Activated T-cell treated with anti-CD3 and anti-CD28 coated beads, Interleukin-2, amount 50 U/mL, for 72 hours (primary cell): ENCODE measurements at regions not wholly inside any gene's neighbourhood (a gene's known extent, or its start where the extent isn't known, plus 50 kb on each side); places are given as distances from the start of the nearest gene placed in this dataset.

ENCODE experiments used
- ATAC-seq, 2 donors: fragments of 150-1000 bp; cut with Tn5 transposase; replicated peaks in 1 of 2; 2 replicates each; pipeline ENCODE4 v1.10.0; 2021; ENCODE audit warnings: moderate library complexity in 2 of 2, mild to moderate bottlenecking in 1 of 2
- DNase-seq, 2 donors: peaks; one replicate each; pipeline ENCODE4 v3.0.0; 2021 to 2022; ENCODE audit warnings: mixed read lengths in 1 of 2
- H3K27ac Mint-ChIP-seq: one replicate; pipeline ENCODE4 v1.8.0; 2022; ENCODE audit warnings: mild to moderate bottlenecking, moderate library complexity, mixed read lengths
- H3K27me3 Mint-ChIP-seq: one replicate; pipeline ENCODE4 v1.8.0; 2022; ENCODE audit warnings: low read depth, mixed read lengths
- H3K36me3 Mint-ChIP-seq, 2 donors: one replicate each; pipeline ENCODE4 v1.8.0; 2022; ENCODE audit warnings: mixed read lengths in 2 of 2, mild to moderate bottlenecking in 1 of 2; ENCODE audit not compliant: insufficient read depth in 2 of 2
- H3K4me1 Mint-ChIP-seq: one replicate; pipeline ENCODE4 v1.8.0; 2022; ENCODE audit warnings: low read depth, mixed read lengths
- H3K4me3 Mint-ChIP-seq, 2 donors: one replicate each; pipeline ENCODE4 v1.8.0; 2022; ENCODE audit warnings: mild to moderate bottlenecking in 2 of 2, mixed read lengths in 2 of 2, moderate library complexity in 2 of 2
- H3K9me3 Mint-ChIP-seq, 2 donors: one replicate each; pipeline ENCODE4 v1.8.0; 2022; ENCODE audit warnings: mixed read lengths in 2 of 2

DNA sequence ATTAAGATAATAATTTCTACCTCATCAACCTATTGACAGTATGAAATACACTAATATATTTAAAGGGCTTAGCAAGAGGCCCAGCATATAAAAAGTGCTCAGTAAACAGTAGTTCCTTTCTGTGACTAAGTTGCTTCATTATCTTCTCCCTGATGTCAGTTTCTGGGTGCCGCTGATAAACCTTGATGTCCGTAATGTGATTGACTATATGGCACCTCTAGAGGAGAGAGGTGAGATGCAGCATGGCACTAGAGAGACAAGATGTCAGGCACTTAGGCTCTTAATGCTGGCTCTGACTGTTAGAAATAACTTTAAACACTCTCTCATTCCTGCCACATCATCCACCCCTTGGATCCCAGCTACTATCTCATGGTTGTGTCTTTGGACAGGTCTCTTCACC is 455.9 kb upstream of the KLF4 start:
- Mint-ChIP-seq H3K36me3 (no peaks in the 10 kb centered on the region), H3K4me1 (no peaks in the 10 kb centered on the region), H3K27me3 (no peaks in the 10 kb centered on the region), H3K4me3 (no peak overlapping the region), H3K9me3 (peaks cover 3 to 10% of the 10 kb centered on the region in 2 donors), H3K27ac (no peak overlapping the region)
- DNase-seq, result no peak
- no peak for ATAC-seq

DNA sequence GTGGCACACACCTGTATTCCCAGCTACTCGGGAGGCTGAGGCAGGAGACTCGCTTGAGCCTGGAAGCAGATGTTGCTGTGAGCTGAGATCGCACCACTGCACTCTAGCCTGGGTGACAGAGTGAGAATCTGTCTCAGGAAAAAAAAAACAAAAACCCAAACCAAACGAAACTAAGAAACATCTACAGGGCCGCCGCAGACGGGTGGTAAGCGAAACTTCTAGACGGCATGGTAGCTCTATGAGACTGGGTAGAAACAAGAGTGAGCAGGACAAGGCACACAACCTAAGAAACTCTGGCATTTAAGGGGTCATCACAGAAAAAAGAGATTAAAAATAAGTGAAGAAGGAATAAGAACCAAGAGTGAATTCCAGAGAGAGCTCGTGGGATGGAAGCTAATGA is 454.8 kb upstream of the KLF4 start:
- Mint-ChIP-seq H3K4me1 (no peaks in the 10 kb centered on the region), H3K9me3 (peaks cover 4 to 10% of the 10 kb centered on the region in 2 donors), H3K27ac (no peak overlapping the region), H3K4me3 (no peak overlapping the region), H3K27me3 (no peaks in the 10 kb centered on the region), H3K36me3 (no peaks in the 10 kb centered on the region)
- ATAC-seq, result no peak
- DNase-seq, result no peak

DNA sequence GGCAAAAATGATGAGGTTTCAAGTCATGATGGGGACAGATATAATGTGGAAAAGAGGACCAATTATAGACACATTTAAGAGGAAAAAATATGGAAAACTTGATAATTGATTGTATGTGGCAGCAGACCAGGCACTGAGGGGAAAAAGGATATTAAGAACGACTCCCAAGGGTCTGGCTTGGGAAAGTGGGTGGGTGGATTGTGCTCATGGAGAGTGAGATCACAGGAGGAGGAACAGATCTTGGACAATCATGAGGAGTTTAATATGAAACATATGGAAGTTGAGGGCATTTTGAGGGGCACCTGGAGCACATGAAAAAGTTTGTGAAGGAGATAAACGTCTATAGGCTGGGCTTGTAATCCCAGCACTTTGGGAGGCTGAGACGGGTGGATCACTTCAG is 454.3 kb upstream of the KLF4 start:
- H3K27me3 Mint-ChIP-seq, result no peaks in the 10 kb centered on the region
- ATAC-seq (no peak), DNase-seq (no peak)
- H3K36me3 Mint-ChIP-seq, result no peaks in the 10 kb centered on the region
- no peak overlapping the region for H3K4me3 Mint-ChIP-seq
- H3K9me3 Mint-ChIP-seq, result peaks cover 4 to 10% of the 10 kb centered on the region in 2 donors
- no peak overlapping the region for H3K27ac Mint-ChIP-seq
- no peaks in the 10 kb centered on the region for H3K4me1 Mint-ChIP-seq

DNA sequence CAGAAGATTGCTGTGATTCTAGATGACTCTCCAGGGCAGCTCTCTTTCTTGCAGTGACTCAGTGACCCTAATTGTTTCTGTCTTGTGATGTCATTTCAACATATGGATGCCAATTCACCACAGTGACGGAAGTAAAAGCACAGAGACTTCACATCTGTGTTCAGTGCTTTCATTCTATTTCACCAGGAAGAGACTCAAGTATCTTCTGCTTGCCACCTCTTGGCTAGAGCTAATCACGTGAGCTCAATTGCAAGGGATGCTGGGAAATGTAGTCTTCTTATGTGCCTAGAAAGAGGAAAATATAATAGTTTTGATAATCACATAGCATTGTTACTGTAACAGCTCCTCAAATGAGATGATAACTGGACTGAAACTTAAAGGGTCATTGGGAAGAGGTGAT is 453.3 kb upstream of the KLF4 start:
- H3K4me1 Mint-ChIP-seq, result no peaks in the 10 kb centered on the region
- DNase-seq (no peak), ATAC-seq (no peak)
- H3K27ac Mint-ChIP-seq, result no peak overlapping the region
- no peaks in the 10 kb centered on the region for H3K27me3 Mint-ChIP-seq
- no peaks in the 10 kb centered on the region for H3K36me3 Mint-ChIP-seq
- peaks cover 4 to 10% of the 10 kb centered on the region in 2 donors for H3K9me3 Mint-ChIP-seq
- no peak overlapping the region for H3K4me3 Mint-ChIP-seq

DNA sequence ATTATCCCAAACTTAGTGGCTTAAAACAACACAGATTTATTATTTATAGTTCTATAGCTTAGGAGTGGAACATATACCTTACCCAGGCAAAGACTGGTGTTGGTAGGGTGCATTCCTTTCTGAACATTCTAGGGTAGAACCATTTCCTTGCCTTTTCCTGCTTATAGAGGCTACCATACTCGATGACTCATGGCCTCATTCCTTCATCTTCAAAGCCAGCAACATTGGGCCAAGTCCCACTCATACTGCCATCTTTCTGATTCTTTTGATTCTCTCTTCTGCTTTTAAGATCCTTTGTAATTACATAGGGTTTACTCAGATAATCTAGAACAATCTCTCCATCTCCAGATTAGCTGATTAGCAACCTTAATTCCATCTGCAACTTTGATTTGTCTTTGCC is 452.7 kb upstream of the KLF4 start:
- Mint-ChIP-seq H3K9me3 (peaks cover 4 to 10% of the 10 kb centered on the region in 2 donors), H3K27me3 (no peaks in the 10 kb centered on the region), H3K4me3 (no peak overlapping the region), H3K4me1 (no peaks in the 10 kb centered on the region), H3K36me3 (no peaks in the 10 kb centered on the region), H3K27ac (no peak overlapping the region)
- DNase-seq, result no peak
- no peak for ATAC-seq

DNA sequence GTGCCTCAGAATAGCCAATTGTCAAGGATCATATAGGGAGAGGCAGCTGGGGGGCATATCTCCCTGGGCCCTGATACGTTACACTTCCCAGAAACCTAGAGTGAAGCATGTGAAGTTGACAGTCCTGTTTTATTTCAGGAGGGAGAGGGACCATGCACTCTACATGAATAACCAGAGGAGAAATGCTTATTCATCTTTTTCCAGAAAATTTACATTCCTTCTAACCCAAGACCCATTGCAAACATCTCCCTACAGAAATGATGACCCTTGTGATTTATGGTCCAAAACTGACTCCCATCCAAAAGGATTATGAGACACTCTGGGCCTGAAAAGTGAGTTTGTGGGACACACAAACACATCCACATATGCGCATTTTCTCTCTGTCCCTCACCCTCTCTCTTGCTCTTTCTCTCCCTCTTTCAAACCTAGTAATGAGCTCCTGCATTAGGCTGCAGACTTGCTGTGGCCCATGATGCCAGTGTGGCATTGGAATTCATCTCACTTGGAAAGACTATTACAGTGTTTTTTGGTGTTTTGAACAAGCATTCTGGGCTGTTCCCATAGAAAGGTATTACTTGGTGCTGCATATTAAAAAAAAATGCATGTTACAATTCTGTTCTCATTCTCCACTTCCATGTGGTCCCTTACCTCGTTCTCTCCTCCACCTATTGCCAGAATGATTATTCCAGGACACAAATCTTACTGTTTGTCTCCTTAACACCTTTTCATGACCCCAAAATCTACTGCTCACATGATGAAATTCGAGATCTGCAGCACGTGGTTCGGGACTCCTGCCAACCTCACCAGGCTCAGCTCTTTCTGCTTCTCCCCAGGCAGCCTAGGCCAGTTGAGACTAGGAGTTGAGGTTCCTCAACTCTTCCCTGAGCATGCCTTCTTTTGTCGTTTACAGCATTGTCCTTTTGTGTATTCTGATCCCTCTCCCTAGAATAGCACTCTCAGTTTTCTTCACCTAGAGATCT is 451.3 kb upstream of the KLF4 start:
- Mint-ChIP-seq H3K27me3 (no peaks in the 10 kb centered on the region), H3K4me3 (no peak overlapping the region), H3K9me3 (peaks cover 8 to 10% of the 10 kb centered on the region in 2 donors), H3K4me1 (no peaks in the 10 kb centered on the region), H3K27ac (no peak overlapping the region), H3K36me3 (no peaks in the 10 kb centered on the region)
- ATAC-seq (no peak), DNase-seq (no peak)

DNA sequence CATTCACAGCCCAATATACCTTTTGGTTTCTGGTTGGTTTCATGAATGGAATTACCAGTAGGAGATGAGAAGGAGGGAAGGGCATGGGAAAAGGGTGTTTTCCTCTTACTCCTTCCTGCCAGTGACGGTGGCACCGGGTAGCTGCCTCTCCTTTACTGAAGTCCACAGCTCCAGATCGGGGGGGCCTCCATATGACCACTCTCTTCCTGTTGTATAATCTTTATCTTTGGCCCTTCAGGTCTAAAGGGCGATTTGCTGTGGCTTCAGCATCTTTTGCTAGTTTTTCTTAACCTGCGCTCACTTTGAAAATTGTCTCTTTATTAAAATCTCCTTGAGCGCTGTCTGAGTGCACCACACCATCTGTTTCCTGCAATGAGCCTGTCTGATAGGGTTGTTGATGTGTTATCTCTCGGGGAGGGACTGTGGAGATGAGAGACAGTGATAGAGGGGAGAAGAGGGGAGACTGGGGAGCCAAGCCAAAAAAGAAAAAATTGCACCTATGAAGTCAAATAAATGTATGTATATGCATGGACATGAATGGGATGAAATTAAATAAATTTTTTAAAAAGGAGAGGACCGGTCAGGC is 449.3 kb upstream of the KLF4 start:
- H3K27me3 Mint-ChIP-seq, result no peaks in the 10 kb centered on the region
- peaks cover 8 to 10% of the 10 kb centered on the region in 2 donors for H3K9me3 Mint-ChIP-seq
- no peak overlapping the region for H3K27ac Mint-ChIP-seq
- no peaks in the 10 kb centered on the region for H3K4me1 Mint-ChIP-seq
- DNase-seq, result no peak
- ATAC-seq, result no peak
- H3K4me3 Mint-ChIP-seq, result no peak overlapping the region
- H3K36me3 Mint-ChIP-seq, result no peaks in the 10 kb centered on the region

DNA sequence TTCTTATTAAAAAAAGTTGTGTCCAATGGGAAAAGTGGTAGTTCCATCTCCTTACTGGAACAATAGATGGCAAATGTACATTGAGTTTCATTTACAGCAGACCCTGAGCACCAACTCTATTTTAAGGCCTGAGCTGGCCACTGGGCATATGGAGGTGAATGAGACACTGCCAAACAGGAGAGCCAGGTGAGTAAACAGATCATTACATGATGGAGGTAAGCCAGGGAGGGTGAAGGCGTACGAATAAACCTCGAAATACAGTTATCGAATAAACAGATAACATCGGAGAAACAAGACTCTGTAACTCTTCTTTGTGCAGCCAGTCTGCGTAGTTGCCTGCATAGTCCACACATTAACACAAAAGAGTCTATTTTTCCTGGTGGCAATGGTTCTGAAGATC is 446.4 kb upstream of the KLF4 start:
- Mint-ChIP-seq H3K27ac (no peak overlapping the region), H3K4me3 (no peak overlapping the region), H3K9me3 (peaks cover 2 to 7% of the 10 kb centered on the region in 2 donors), H3K4me1 (no peaks in the 10 kb centered on the region), H3K36me3 (no peaks in the 10 kb centered on the region), H3K27me3 (no peaks in the 10 kb centered on the region)
- ATAC-seq (no peak), DNase-seq (no peak)

DNA sequence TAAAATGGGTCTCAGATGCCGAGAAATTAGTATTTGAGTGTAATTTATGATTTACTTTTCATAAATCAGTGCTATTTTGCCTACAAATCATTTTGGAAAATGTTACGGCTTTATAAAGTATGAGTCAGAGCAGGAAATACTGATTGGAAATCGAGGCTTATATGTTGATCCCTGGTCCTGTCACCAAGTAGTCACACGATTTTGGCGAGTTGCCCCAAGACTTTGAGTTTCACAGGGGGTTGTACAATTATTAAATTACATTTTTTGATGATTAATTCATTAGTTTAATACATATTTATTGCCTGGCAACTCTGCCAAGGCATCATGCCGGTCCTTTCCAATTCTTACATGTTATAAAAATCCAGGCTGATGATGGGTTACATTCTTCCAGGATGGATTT is 443.9 kb upstream of the KLF4 start:
- ATAC-seq, result no peak
- H3K9me3 Mint-ChIP-seq, result peaks cover 0 to 5% of the 10 kb centered on the region in 2 donors
- H3K4me3 Mint-ChIP-seq, result no peak overlapping the region
- H3K36me3 Mint-ChIP-seq, result no peaks in the 10 kb centered on the region
- DNase-seq, result no peak
- H3K27me3 Mint-ChIP-seq, result no peaks in the 10 kb centered on the region
- H3K4me1 Mint-ChIP-seq, result no peaks in the 10 kb centered on the region
- no peak overlapping the region for H3K27ac Mint-ChIP-seq

DNA sequence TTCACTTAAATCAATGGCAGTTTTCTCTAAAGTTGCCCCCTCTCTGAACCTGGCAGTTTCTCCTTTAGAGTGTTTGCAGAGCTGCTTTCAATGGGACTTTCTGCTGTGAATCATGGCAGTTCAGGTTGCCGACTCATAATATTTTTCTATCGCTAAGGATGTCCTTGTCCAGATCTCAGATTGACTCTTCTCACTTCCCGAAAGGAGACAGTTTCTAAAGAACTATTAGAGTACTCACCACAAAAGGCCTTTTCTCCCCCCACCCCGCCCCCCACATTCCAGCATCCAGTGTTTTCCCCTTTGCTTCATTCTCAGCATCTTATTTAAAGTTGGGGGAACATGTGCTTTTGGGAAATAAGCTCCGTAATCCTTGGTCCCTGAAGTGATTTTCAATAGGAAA is 443.5 kb upstream of the KLF4 start:
- ATAC-seq, result no peak

DNA sequence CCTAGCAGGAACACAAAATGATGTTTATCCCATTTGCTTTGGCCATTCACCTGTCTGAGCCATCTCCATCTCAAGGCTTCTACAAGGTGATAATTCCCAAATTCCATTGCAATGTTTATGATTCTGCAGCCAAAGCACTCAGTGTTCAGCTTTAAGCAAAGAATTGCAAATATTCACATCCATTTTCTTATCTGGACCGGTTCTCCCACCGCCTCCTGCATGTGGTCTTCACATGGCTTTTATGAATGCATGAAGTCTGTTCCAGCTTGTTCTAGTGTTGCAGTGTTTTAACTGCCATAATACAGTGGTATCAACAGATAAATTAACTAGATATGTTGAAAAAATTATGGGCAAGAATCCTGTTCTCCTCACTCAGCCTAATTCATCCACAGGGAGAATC is 443.0 kb upstream of the KLF4 start:
- DNase-seq (no peak), ATAC-seq (no peak)
- H3K36me3 Mint-ChIP-seq, result no peaks in the 10 kb centered on the region
- H3K9me3 Mint-ChIP-seq, result peaks cover 0 to 5% of the 10 kb centered on the region in 2 donors
- no peak overlapping the region for H3K27ac Mint-ChIP-seq
- H3K4me1 Mint-ChIP-seq, result no peaks in the 10 kb centered on the region
- no peaks in the 10 kb centered on the region for H3K27me3 Mint-ChIP-seq
- no peak overlapping the region for H3K4me3 Mint-ChIP-seq

More for the DNA sequence above, 443.5 kb upstream of the KLF4 start:
- Mint-ChIP-seq H3K9me3 (peaks cover 0 to 5% of the 10 kb centered on the region in 2 donors), H3K4me3 (no peak overlapping the region), H3K27me3 (no peaks in the 10 kb centered on the region), H3K27ac (no peak overlapping the region), H3K36me3 (no peaks in the 10 kb centered on the region), H3K4me1 (no peaks in the 10 kb centered on the region)
- no peak for DNase-seq

DNA sequence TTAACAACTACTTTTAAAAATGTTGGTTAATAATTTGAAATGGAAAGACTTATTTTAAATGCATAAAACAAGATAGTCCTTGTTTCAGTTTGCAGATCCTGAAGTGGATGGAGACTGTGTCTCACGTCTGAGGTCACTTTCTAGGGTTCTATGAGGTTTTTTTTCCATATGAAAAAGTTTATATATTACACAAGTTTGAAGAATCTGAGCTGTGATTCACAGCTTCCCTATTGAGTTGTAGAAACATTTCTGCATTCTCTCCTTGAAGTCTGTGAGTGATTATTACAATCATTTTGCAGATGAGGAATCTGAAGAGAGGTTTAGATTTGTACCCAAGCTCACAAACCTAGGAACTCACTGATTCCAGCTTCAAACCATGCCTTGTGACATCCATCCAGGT is 442.5 kb upstream of the KLF4 start:
- Mint-ChIP-seq H3K4me3 (no peak overlapping the region), H3K4me1 (no peaks in the 10 kb centered on the region), H3K27me3 (no peaks in the 10 kb centered on the region), H3K27ac (no peak overlapping the region), H3K36me3 (no peaks in the 10 kb centered on the region), H3K9me3 (peaks cover 0 to 5% of the 10 kb centered on the region in 2 donors)
- ATAC-seq (no peak), DNase-seq (no peak)

DNA sequence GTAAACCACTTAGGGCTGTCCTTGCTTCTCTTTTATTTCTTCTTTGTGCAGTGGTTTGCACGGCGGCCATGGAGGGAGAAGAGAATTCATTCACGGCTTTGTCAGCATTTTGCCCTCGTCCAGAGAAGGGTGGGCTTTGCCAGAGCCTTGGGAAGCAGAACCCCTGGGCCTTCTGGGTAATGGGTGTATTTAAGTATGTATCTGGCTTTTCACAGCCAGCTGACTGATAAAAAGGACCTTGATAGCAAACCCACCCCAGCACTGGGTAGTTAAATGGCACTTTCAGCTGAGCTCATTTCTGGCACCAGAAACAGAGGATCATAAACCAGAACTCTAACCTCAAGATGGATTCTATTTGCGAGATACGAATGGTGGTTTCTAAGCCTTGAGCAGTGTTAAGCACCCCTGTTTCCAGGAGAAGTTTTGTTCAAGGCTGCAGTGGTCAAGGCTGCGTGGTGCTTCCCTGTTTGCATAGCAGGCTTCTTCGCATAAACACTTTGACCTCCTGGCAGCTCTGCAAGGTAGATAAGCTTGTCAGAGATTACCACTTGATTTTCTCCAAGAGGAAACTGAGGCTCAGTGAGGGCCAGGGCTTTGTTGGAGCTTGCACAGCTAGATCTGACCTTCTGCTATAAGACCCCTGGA is 441.6 kb upstream of the KLF4 start:
- Mint-ChIP-seq H3K27me3 (no peaks in the 10 kb centered on the region), H3K4me1 (no peaks in the 10 kb centered on the region), H3K27ac (no peak overlapping the region), H3K4me3 (no peak overlapping the region), H3K9me3 (peaks cover 0 to 1% of the 10 kb centered on the region in 2 donors), H3K36me3 (no peaks in the 10 kb centered on the region)
- no peak for ATAC-seq
- no peak for DNase-seq
